OCI-LY7 (cell line): ENCODE measurements at regions not wholly inside any gene's neighbourhood (a gene's known extent, or its start where the extent isn't known, plus 50 kb on each side); places are given as distances from the start of the nearest gene placed in this dataset.

Source experiments
- CTCF ChIP-seq: fragments of 200-600 bp; sonication (generic); conservative IDR thresholded peaks from 2 replicates; pipeline ENCODE4 v1.5.1; 2014; ENCODE audit warnings: mild to moderate bottlenecking, antibody characterized with exemption, low read length, moderate library complexity, mixed read lengths
- EZH2phosphoT487 ChIP-seq: fragments of 200-600 bp; sonication (generic); IDR thresholded peaks from 2 replicates; pipeline ENCODE4 v1.6.1; 2018; ENCODE audit warnings: low read depth, borderline replicate concordance, mild to moderate bottlenecking, mixed run types, antibody characterized with exemption, low read length, moderate library complexity, mixed read lengths

DNA sequence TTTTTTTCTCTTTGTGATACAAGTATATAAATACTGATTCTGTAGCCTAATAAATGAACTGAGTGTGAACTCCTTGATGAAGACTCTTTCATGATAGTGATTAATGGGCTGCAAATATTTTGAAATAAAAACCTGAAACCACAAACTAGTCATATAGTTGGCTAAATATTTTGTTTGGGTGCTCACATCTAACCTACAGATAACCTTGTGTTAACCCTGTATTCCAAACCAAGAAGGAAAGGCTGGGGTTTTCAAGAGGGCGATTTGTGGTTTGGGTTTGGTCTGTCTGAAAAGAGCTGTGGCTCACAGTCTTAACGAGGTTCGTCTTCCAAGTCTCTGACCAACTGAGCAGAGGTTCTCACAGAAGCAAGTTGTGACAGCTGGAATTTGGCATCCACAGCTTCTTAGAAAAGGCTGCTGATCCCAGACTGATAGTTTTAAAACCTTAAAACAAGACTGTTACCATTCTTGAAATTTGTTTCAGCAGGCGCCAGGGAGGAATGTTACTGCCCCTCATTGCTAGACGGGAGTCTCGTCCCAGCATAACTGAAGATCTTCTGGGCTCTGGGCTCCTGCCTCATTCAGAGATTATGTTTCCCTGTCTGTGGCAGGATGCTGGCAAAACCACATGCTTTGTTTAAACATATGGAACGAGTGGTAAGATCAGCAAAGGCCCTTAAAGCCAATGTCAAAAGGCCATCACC lies 736.4 kb upstream of the MARCKS start:
- TF ChIP-seq CTCF (no peak), EZH2phosphoT487 (no peak)
